Fibroblast of villous mesenchyme (primary cell): ENCODE measurements at regions not wholly inside any gene's neighbourhood (a gene's known extent, or its start where the extent isn't known, plus 50 kb on each side); places are given as distances from the start of the nearest gene placed in this dataset.
A peak's percentile ranks its signal among the peaks of the same experiment; 100 is the strongest.

Experiments
- DNase-seq: peaks from one replicate; pipeline ENCODE4 v3.0.0-alpha.2; 2010; ENCODE audit warnings: low read depth
- H3K4me3 ChIP-seq: 2 replicates; pipeline ENCODE4 v1.5.1; 2011; ENCODE audit warnings: low read depth, mild to moderate bottlenecking, low read length
- CTCF ChIP-seq: IDR thresholded peaks from 2 replicates; pipeline ENCODE4 v1.5.1; 2012; ENCODE audit warnings: low read depth, mild to moderate bottlenecking, low read length; ENCODE audit not compliant: insufficient read depth

GRCh38 chr2:7119132-7119835 lies 202.1 kb downstream of the RNF144A start:
- no peak overlapping the region for H3K4me3 ChIP-seq
- DNase-seq, result peak; percentile 19
- peak; percentile 46 for TF ChIP-seq CTCF

- no peak overlapping the region for H3K4me3 ChIP-seq
- no peak for TF ChIP-seq CTCF
- no peak for DNase-seq
These were observed 204.6 kb downstream of the RNF144A start for GRCh38 chr2:7121851-7122250.

GRCh38 chr2:7127156-7127555 lies 209.9 kb downstream of the RNF144A start:
- no peak overlapping the region for H3K4me3 ChIP-seq
- no peak for DNase-seq
- TF ChIP-seq CTCF, result no peak

GRCh38 chr2:7127687-7128086 lies 210.5 kb downstream of the RNF144A start:
- TF ChIP-seq CTCF, result no peak
- no peak overlapping the region for H3K4me3 ChIP-seq
- no peak for DNase-seq

GRCh38 chr2:7131261-7131660 lies 214.0 kb downstream of the RNF144A start:
- DNase-seq, result no peak
- H3K4me3 ChIP-seq, result no peak overlapping the region
- TF ChIP-seq CTCF, result no peak

- no peak for TF ChIP-seq CTCF
- H3K4me3 ChIP-seq, result no peak overlapping the region
- no peak for DNase-seq
These were observed 215.5 kb downstream of the RNF144A start for GRCh38 chr2:7132753-7133152.

- no peak for TF ChIP-seq CTCF
- DNase-seq, result no peak
These were observed 216.3 kb downstream of the RNF144A start for GRCh38 chr2:7133521-7133920.

More at GRCh38 chr2:7133521-7133920, 216.3 kb downstream of the RNF144A start:
- no peak overlapping the region for H3K4me3 ChIP-seq
